A549 (cell line): ENCODE measurements at regions not wholly inside any gene's neighbourhood (a gene's known extent, or its start where the extent isn't known, plus 50 kb on each side); places are given as distances from the start of the nearest gene placed in this dataset.

Source experiments
- ATAC-seq, 2 experiments: fragments of 200-7000 bp in 1 of 2; fragments of >200 bp in 1 of 2; cut with Nextera tagmentation in 1 of 2; cut with Tn5 transposase in 1 of 2; 3 replicates each; pipeline versions ENCODE4 v1.8.0 to v1.9.1; 2018 to 2020; ENCODE audit warnings: mild to moderate bottlenecking in 1 of 2, moderate library complexity in 1 of 2
- CTCF ChIA-PET: fragments of 300-600 bp; sonication (Branson Sonifier 250); formaldehyde crosslinking; extraction: SDS; loops from one replicate; lab custom pipeline; 2021; ENCODE audit warnings: antibody characterized with exemption, inconsistent platforms; lab: Yijun Ruan, JAX
- POLR2A ChIA-PET: fragments of 350-600 bp; formaldehyde crosslinking; extraction: SDS; loops from one replicate; lab custom pipeline; 2021; ENCODE audit warnings: antibody characterized with exemption, inconsistent platforms; lab: Yijun Ruan, JAX
- DNase-seq, 2 experiments: peaks; one replicate each; pipeline versions ENCODE4 v3.0.0 to v3.0.0-alpha.2; 2011 to 2016; ENCODE audit warnings: low read depth in 1 of 2, low spot score in 1 of 2
- FAIRE-seq: peaks from 2 replicates; lab custom pipeline; 2011; peaks lifted over from hg19 to GRCh38; lab: Jason Lieb, UNC
- H3K27ac ChIP-seq, 2 experiments: fragments of >200 bp; sonication (Bioruptor Twin); formaldehyde crosslinking; 3 replicates each; pipeline ENCODE4 v1.5.1; 2016 to 2017
- H3K4me1 ChIP-seq: fragments of >200 bp; sonication (Bioruptor Twin); formaldehyde crosslinking; 3 replicates; pipeline ENCODE4 v1.6.1; 2016
- H3K4me2 ChIP-seq: fragments of >200 bp; sonication (Bioruptor Twin); formaldehyde crosslinking; 3 replicates; pipeline ENCODE4 v1.6.1; 2016
- H3K4me3 ChIP-seq: fragments of >200 bp; sonication (Bioruptor Twin); formaldehyde crosslinking; 3 replicates; pipeline ENCODE4 v1.5.1; 2016
- H3K9me3 ChIP-seq: fragments of >200 bp; sonication (Bioruptor Twin); formaldehyde crosslinking; 3 replicates; pipeline ENCODE4 v1.6.1; 2016
- CBX8 ChIP-seq: fragments of 200-600 bp; sonication (generic); IDR thresholded peaks from 2 replicates; pipeline ENCODE4 v1.6.1; 2016
- CHD4 ChIP-seq: fragments of 200-600 bp; sonication (generic); IDR thresholded peaks from 2 replicates; pipeline ENCODE4 v1.6.1; 2016; ENCODE audit warnings: antibody characterized with exemption, mild to moderate bottlenecking, borderline replicate concordance
- EHMT2 ChIP-seq: fragments of 200-600 bp; sonication (generic); IDR thresholded peaks from 2 replicates; pipeline ENCODE4 v1.6.1; 2016; ENCODE audit warnings: antibody characterized with exemption, low read depth, mild to moderate bottlenecking, moderate library complexity
- ELK1 ChIP-seq: fragments of 150-350 bp; IDR thresholded peaks from 2 replicates; pipeline ENCODE4 v1.6.1; 2014; ENCODE audit warnings: low read depth, mild to moderate bottlenecking, low read length
- EP300 ChIP-seq, 2 experiments: fragments of >200 bp; sonication (Bioruptor Twin); formaldehyde crosslinking; IDR thresholded peaks; 2 replicates in 1 of 2; 3 replicates in 1 of 2; pipeline ENCODE4 v1.6.1; 2016 to 2017
- FOSB ChIP-seq: fragments of 250-450 bp; sonication (Bioruptor Pico); IDR thresholded peaks from 2 replicates; pipeline ENCODE4 v1.5.0; 2020; ENCODE audit warnings: mild to moderate bottlenecking, moderate library complexity
- GATA3 ChIP-seq: IDR thresholded peaks from 2 replicates; pipeline ENCODE4 v1.6.1; 2012; ENCODE audit warnings: borderline replicate concordance
- HDAC2 ChIP-seq: fragments of 200-600 bp; sonication (generic); IDR thresholded peaks from 2 replicates; pipeline ENCODE4 v1.6.1; 2016
- HES2 ChIP-seq: fragments of >200 bp; sonication (Bioruptor Twin); formaldehyde crosslinking; IDR thresholded peaks from 2 replicates; pipeline ENCODE4 v1.6.1; 2016
- HOXA7 ChIP-seq: fragments of 250-450 bp; sonication (Bioruptor Pico); IDR thresholded peaks from 2 replicates; pipeline ENCODE4 v1.5.0; 2020; ENCODE audit warnings: mild to moderate bottlenecking, moderate library complexity
- HOXB5 ChIP-seq: fragments of 250-450 bp; sonication (Bioruptor Pico); IDR thresholded peaks from 2 replicates; pipeline ENCODE4 v1.5.0; 2020; ENCODE audit warnings: mild to moderate bottlenecking, moderate library complexity
- JUNB ChIP-seq: fragments of >200 bp; sonication (Bioruptor Twin); formaldehyde crosslinking; IDR thresholded peaks from 2 replicates; pipeline ENCODE4 v1.6.1; 2016
- MAX ChIP-seq: IDR thresholded peaks from 2 replicates; pipeline ENCODE4 v1.6.1; 2012
- MAZ ChIP-seq: fragments of 150-350 bp; IDR thresholded peaks from 2 replicates; pipeline ENCODE4 v1.6.1; 2014; ENCODE audit warnings: antibody characterized with exemption, low read depth, low read length, borderline replicate concordance
- POLR2A ChIP-seq: IDR thresholded peaks from 2 replicates; pipeline ENCODE4 v1.6.1; 2012; ENCODE audit warnings: mild to moderate bottlenecking, low read length
- POLR2AphosphoS2 ChIP-seq: conservative IDR thresholded peaks from 2 replicates; pipeline ENCODE4 v1.6.1; 2012; ENCODE audit warnings: low read length, improper control_type of control experiment, inconsistent platforms
- REST ChIP-seq: fragments of 200-600 bp; sonication (generic); IDR thresholded peaks from 2 replicates; pipeline ENCODE4 v1.6.1; 2016; ENCODE audit warnings: antibody characterized with exemption, mild to moderate bottlenecking, moderate library complexity
- RNF2 ChIP-seq: fragments of 200-600 bp; sonication (generic); IDR thresholded peaks from 2 replicates; pipeline ENCODE4 v1.6.1; 2016; ENCODE audit warnings: low read depth, mild to moderate bottlenecking, antibody characterized with exemption, moderate library complexity, borderline replicate concordance
- SREBF2 ChIP-seq: fragments of 450-650 bp; IDR thresholded peaks from 2 replicates; pipeline ENCODE4 v1.6.1; 2014; ENCODE audit warnings: mild to moderate bottlenecking, moderate library complexity
- TFCP2L1 ChIP-seq: fragments of 250-450 bp; sonication (Bioruptor Pico); IDR thresholded peaks from 2 replicates; pipeline ENCODE4 v1.5.0; 2021; ENCODE audit warnings: mild to moderate bottlenecking
- ZFP36 ChIP-seq: fragments of 450-650 bp; IDR thresholded peaks from 2 replicates; pipeline ENCODE4 v1.6.1; 2014; ENCODE audit warnings: borderline replicate concordance; ENCODE audit not compliant: partially characterized antibody
- ZNF302 ChIP-seq: fragments of 250-450 bp; sonication (Bioruptor Pico); IDR thresholded peaks from 2 replicates; pipeline ENCODE4 v1.9.0; 2021; ENCODE audit warnings: inconsistent platforms, mild to moderate bottlenecking, moderate library complexity
- ZSCAN20 ChIP-seq: fragments of 250-450 bp; sonication (Bioruptor Pico); IDR thresholded peaks from 2 replicates; pipeline ENCODE4 v1.8.0; 2022; ENCODE audit warnings: mild to moderate bottlenecking, moderate library complexity
- WGBS: methylation state at CpG from one replicate; pipeline ENCODE4 v1.1.6; 2017; ENCODE audit errors: missing lambda C conversion rate; 5-methylcytosine and 5-hydroxymethylcytosine counted together
- TF ChIP-seq, protein P1 (sequence below): fragments of 250-450 bp; sonication (Bioruptor Pico); IDR thresholded peaks from 2 replicates; pipeline ENCODE4 v1.5.0; 2021; ENCODE audit warnings: mild to moderate bottlenecking, moderate library complexity, borderline replicate concordance
- TF ChIP-seq, protein P2 (sequence below): IDR thresholded peaks from 2 replicates; pipeline ENCODE4 v1.6.1; 2012; ENCODE audit warnings: low read depth, borderline replicate concordance
- TF ChIP-seq, protein P3 (sequence below): fragments of 450-650 bp; IDR thresholded peaks from 2 replicates; pipeline ENCODE4 v1.6.1; 2014; ENCODE audit warnings: antibody characterized with exemption
- TF ChIP-seq, protein P4 (sequence below): IDR thresholded peaks from 2 replicates; pipeline ENCODE4 v1.6.1; 2012

- Histone ChIP-seq H3K4me3 (no peak overlapping the region), H3K27ac (no peak overlapping the region), H3K9me3 (no peaks in the 10 kb centered on the region), H3K4me2 (no peak overlapping the region; the same call in 2 of the 3 replicates), H3K4me1 (peaks cover 43% of the 10 kb centered on the region)
- ChIA-PET POLR2A (no interaction called here), CTCF (no interaction called here)
- WGBS = 90% methylated on average over 6 of the region's 6 CpGs
- FAIRE-seq = no peak
- TF ChIP-seq CBX8 (no peak), ZSCAN20 (CRISPR knock-in tag) (no peak), JUNB (no peak), REST (no peak), HES2 (no peak), FOSB (CRISPR knock-in tag) (no peak), MAX (no peak), HOXB5 (CRISPR knock-in tag) (no peak), CHD4 (no peak), ZNF302 (CRISPR knock-in tag) (no peak), EHMT2 (no peak), GATA3 (no peak), POLR2AphosphoS2 (no peak), HOXA7 (no peak), TFCP2L1 (CRISPR knock-in tag) (no peak), SREBF2 (no peak), EP300 (IDR thresholded peaks at IDR 0.05) (no peak)
- TF ChIP-seq, protein P1, sequence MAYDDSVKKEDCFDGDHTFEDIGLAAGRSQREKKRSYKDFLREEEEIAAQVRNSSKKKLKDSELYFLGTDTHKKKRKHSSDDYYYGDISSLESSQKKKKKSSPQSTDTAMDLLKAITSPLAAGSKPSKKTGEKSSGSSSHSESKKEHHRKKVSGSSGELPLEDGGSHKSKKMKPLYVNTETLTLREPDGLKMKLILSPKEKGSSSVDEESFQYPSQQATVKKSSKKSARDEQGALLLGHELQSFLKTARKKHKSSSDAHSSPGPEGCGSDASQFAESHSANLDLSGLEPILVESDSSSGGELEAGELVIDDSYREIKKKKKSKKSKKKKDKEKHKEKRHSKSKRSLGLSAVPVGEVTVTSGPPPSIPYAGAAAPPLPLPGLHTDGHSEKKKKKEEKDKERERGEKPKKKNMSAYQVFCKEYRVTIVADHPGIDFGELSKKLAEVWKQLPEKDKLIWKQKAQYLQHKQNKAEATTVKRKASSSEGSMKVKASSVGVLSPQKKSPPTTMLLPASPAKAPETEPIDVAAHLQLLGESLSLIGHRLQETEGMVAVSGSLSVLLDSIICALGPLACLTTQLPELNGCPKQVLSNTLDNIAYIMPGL = no peak
- TF ChIP-seq, protein P2, sequence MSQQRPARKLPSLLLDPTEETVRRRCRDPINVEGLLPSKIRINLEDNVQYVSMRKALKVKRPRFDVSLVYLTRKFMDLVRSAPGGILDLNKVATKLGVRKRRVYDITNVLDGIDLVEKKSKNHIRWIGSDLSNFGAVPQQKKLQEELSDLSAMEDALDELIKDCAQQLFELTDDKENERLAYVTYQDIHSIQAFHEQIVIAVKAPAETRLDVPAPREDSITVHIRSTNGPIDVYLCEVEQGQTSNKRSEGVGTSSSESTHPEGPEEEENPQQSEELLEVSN = no peak
- TF ChIP-seq, protein P3, sequence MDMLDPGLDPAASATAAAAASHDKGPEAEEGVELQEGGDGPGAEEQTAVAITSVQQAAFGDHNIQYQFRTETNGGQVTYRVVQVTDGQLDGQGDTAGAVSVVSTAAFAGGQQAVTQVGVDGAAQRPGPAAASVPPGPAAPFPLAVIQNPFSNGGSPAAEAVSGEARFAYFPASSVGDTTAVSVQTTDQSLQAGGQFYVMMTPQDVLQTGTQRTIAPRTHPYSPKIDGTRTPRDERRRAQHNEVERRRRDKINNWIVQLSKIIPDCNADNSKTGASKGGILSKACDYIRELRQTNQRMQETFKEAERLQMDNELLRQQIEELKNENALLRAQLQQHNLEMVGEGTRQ = no peak
- DNase-seq = no peak
- ATAC-seq = no peak
These were observed 609.9 kb upstream of the CITED2 start for GRCh38 chr6:139984317-139984716.

GRCh38 chr6:139983555-139984276 is 609.3 kb upstream of the CITED2 start:
- TF ChIP-seq CHD4 (no peak), SREBF2 (no peak), ZFP36 (no peak), HDAC2 (no peak), MAZ (no peak), RNF2 (no peak), MAX (no peak), POLR2A (no peak), ELK1 (no peak), CBX8 (no peak)
- TF ChIP-seq, protein P4, sequence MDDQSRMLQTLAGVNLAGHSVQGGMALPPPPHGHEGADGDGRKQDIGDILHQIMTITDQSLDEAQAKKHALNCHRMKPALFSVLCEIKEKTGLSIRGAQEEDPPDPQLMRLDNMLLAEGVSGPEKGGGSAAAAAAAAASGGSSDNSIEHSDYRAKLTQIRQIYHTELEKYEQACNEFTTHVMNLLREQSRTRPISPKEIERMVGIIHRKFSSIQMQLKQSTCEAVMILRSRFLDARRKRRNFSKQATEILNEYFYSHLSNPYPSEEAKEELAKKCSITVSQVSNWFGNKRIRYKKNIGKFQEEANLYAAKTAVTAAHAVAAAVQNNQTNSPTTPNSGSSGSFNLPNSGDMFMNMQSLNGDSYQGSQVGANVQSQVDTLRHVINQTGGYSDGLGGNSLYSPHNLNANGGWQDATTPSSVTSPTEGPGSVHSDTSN = no peak
- TF ChIP-seq, all 56 proteins: peak for 0
- ChIA-PET POLR2A (no interaction called here), CTCF (no interaction called here)
- Histone ChIP-seq H3K4me2 (no peak overlapping the region; the same call in 1 of the 3 replicates), H3K4me1 (peaks cover 49% of the 10 kb centered on the region), H3K27ac (no peak overlapping the region; a peak in 1 of 6 replicates), H3K4me3 (no peak overlapping the region), H3K9me3 (no peaks in the 10 kb centered on the region)
- ATAC-seq = no peak; a peak in 1 of 6 replicates
- no peak for DNase-seq
- WGBS = 90% methylated on average over 5 of the region's 5 CpGs
- no peak for FAIRE-seq
